Retinal pigment epithelial cell (primary cell): ENCODE measurements at regions not wholly inside any gene's neighbourhood (a gene's known extent, or its start where the extent isn't known, plus 50 kb on each side); places are given as distances from the start of the nearest gene placed in this dataset.

Source experiments
- DNase-seq: peaks from one replicate; pipeline ENCODE4 v3.0.0-alpha.2; 2010; ENCODE audit warnings: low read depth
- H3K4me3 ChIP-seq: 2 replicates; pipeline ENCODE4 v1.5.1; 2011; ENCODE audit warnings: mild to moderate bottlenecking, low read length, control low read depth, moderate library complexity
- TF ChIP-seq, protein P1 (sequence below): conservative IDR thresholded peaks from 2 replicates; pipeline ENCODE4 v1.5.1; 2011; ENCODE audit warnings: low read depth, low read length, control low read depth, inconsistent platforms

DNA sequence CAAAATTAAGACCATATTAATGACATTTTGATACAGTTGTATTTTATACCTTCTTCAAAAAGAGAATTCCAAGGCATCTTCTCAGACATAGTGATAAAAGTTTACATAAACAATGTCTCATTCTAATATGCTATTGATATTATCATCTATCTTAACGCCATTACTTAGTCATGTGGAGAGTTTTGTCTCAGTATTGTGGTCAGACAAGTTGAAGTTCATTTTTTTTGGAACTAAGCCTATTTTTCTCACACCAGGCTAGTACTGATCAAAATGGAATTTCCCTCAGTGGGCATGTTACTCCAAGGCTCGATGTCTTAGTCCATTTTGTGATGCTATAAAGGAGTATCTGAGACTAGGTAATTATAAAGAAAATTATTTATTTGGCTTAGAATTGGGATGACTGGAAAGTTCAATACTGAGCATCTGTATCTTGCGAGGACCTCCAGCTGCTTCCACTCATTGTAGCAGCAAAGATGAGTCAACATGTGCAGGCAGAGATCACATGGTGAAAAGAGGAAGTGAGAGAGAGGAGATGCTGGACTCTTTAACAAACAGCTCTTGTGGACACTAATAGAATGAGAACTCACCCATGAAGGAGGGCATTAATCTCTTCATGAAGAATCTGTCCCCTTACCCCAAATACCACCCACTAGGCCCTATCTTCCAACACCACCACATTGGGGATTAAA lies 825.5 kb upstream of the MANEA start:
- no peak overlapping the region for H3K4me3 ChIP-seq
- DNase-seq: no peak
- TF ChIP-seq, protein P1, sequence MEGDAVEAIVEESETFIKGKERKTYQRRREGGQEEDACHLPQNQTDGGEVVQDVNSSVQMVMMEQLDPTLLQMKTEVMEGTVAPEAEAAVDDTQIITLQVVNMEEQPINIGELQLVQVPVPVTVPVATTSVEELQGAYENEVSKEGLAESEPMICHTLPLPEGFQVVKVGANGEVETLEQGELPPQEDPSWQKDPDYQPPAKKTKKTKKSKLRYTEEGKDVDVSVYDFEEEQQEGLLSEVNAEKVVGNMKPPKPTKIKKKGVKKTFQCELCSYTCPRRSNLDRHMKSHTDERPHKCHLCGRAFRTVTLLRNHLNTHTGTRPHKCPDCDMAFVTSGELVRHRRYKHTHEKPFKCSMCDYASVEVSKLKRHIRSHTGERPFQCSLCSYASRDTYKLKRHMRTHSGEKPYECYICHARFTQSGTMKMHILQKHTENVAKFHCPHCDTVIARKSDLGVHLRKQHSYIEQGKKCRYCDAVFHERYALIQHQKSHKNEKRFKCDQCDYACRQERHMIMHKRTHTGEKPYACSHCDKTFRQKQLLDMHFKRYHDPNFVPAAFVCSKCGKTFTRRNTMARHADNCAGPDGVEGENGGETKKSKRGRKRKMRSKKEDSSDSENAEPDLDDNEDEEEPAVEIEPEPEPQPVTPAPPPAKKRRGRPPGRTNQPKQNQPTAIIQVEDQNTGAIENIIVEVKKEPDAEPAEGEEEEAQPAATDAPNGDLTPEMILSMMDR: no peak

DNA sequence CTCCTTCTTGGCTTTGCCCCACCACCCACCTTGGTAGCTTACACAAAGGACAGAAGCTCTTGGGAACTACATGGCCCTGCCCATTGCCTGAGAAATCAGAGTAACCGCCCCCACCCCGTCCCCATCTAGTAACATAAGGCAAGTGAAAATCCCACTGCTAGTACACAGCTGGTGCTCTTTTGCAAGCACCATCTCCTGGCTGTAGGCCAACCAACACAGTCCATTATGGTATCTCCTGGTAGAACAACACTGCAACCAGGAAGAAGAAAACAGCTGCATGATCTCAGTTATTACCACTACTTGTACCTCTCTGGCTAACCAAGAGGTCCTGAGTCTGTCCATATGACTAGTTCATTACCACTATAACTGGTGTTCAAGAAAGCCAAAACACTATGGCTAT lies 841.1 kb upstream of the MANEA start:
- DNase-seq: no peak
- no peak overlapping the region for H3K4me3 ChIP-seq
- TF ChIP-seq, protein P1: no peak

DNA sequence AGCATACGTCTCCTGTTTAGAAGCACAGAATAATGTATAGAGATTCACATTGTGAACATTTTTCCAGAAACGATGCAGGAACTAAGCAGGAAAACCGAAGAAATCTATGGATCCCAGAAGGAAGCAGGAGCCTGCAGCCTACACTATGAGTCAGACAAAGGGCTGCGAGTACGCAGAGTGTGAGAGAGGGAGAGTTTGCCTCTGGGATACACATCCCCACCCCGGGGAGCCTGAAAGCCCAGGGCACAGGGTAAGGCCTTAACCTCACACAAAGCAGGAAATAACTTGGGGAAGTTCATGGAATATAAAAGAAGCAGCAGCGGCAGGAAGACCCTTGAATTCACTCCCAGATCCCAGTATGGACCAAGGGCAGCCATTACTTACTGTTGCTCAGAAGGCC lies 842.1 kb upstream of the MANEA start:
- H3K4me3 ChIP-seq: no peak overlapping the region
- TF ChIP-seq, protein P1: no peak
- no peak for DNase-seq

DNA sequence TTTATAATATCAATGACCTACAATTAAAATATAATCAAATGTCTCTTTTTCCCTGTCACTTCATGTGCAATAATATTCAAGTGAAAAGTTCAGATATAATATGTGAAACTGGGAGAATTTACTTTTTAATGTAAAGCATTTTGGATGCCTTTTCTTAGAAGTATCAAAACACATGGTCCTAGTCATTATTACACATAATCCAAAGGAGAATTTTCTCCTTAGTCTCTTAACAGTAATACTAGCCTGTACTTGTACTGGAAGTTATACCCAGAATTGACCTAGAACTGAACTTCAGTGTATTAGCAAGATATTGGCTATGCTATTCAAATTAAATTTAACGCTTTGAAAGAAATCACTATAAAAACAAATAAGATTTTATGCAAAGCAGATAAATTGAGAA lies 842.6 kb upstream of the MANEA start:
- H3K4me3 ChIP-seq: no peak overlapping the region
- no peak for DNase-seq
- TF ChIP-seq, protein P1: no peak

DNA sequence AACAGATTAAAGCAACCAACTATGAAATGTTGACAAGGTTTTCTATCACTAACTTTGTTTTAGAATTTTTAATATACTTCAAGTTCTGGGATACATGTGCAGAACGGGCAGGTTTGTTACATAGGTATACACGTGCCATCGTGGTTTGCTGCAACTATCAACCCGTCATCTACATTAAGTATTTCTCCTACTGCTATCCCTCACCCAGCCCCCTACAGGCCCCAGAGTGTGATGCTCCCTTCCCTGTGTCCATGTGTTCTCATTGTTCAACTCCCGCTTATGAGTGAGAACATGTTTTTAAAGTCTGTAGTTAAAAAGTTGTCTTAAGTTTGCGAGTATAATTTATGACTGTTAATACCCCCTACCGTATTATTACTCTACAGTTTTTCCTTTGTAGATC lies 844.3 kb upstream of the MANEA start:
- H3K4me3 ChIP-seq: no peak overlapping the region
- TF ChIP-seq, protein P1: no peak
- DNase-seq: no peak

DNA sequence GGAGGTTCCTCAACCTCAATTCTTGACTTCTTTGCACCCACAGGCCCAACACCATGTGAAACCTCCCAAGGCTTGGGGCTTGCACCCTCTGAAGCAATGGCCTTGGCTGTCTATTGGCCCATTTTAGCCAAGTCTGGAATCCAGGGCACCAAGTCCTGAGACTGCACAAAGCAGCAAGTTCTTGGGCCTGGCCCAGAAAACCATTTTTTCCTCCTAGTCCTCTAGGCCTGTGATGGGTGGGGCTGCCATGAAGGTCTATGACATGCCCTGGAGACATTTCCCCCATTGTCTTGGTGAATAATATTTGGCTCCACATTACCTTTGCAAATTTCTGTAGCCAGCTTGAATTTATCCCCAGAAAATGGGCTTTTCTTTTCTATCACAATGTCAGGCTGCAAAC lies 849.6 kb upstream of the MANEA start:
- DNase-seq: no peak
- TF ChIP-seq, protein P1: no peak
- H3K4me3 ChIP-seq: no peak overlapping the region

DNA sequence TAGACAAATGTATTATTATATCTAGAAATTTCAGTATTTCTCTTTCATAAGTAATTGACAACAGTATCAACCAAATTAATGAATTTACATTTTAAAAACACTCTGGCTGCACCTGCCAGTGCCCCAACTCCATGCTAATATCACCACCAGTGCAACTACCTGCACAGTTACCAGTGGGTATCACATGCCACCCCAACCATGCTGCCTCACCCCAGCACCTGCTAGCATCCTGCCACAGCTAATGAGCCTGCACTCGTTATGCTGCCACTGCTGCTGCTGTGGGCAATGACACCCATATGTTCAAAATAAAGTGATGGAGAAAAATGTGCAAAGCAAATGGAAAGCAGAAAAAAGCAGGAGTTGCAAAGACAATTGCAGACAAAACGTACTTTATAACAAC lies 855.9 kb upstream of the MANEA start:
- no peak overlapping the region for H3K4me3 ChIP-seq
- TF ChIP-seq, protein P1: no peak
- DNase-seq: no peak
